K562 (cell line): ENCODE measurements at regions not wholly inside any gene's neighbourhood (a gene's known extent, or its start where the extent isn't known, plus 50 kb on each side); places are given as distances from the start of the nearest gene placed in this dataset.

Experiments used
- ATAC-seq: fragments of 200-7000 bp; cut with Tn5 transposase; 3 replicates; pipeline ENCODE4 v1.9.1; 2020; ENCODE audit warnings: moderate library complexity
- BruUV-seq: library from RNA; stranded (reverse); fragments of 400-500 nt; replicated peaks from 2 replicates; lab custom pipeline; 2021; lab: Mats Ljungman, UMichigan
- CTCF ChIA-PET: fragments of 300-600 bp; formaldehyde crosslinking; extraction: SDS; loops from one replicate; lab custom pipeline; 2021; ENCODE audit warnings: low intra/inter-chr PET ratio; lab: Yijun Ruan, JAX
- POLR2A ChIA-PET: fragments of 300-600, 350-650 bp; sonication (Branson Sonifier 250); formaldehyde crosslinking; extraction: SDS; loops from one replicate; lab custom pipeline; 2021; ENCODE audit warnings: antibody characterized with exemption, inconsistent platforms; lab: Yijun Ruan, JAX
- DNase-seq, 4 experiments: peaks; one replicate each; pipeline versions ENCODE4 v3.0.0 to v3.0.0-alpha.2; 2011 to 2018; ENCODE audit warnings: low spot score in 3 of 4, mixed read lengths in 3 of 4; ENCODE audit errors: extremely low read depth in 1 of 4
- FAIRE-seq: peaks from 2 replicates; lab custom pipeline; 2011; peaks lifted over from hg19 to GRCh38; lab: Jason Lieb, UNC
- H2AFZ ChIP-seq: 2 replicates; pipeline ENCODE4 v1.6.0; 2011; ENCODE audit warnings: low read depth, low read length, control low read depth, inconsistent platforms
- H3K27ac ChIP-seq: fragments of 200-600 bp; 3 replicates; pipeline ENCODE4 v1.8.0; 2011; ENCODE audit warnings: low read depth, mild to moderate bottlenecking, control low read depth, inconsistent platforms, low read length, moderate library complexity, mixed read lengths; ENCODE audit errors: extremely low read depth
- H3K27me3 ChIP-seq, 2 experiments: fragments of 300-600 bp in 1 of 2; 2 replicates in 1 of 2; 3 replicates in 1 of 2; pipeline versions ENCODE4 v1.6.0 to v1.8.0; 2011; ENCODE audit warnings: inconsistent platforms in 2 of 2, low read length in 2 of 2, mild to moderate bottlenecking in 1 of 2, mixed read lengths in 1 of 2, moderate library complexity in 1 of 2; ENCODE audit not compliant: control insufficient read depth in 2 of 2, insufficient read depth in 2 of 2
- H3K36me3 ChIP-seq: fragments of 300-600 bp; 3 replicates; pipeline ENCODE4 v1.8.0; 2011; ENCODE audit warnings: mild to moderate bottlenecking, low read length, inconsistent platforms; ENCODE audit not compliant: control insufficient read depth, insufficient read depth
- H3K4me1 ChIP-seq, 2 experiments: fragments of 200-600 bp in 1 of 2; replicated peaks in 1 of 2; 2 replicates in 1 of 2; 3 replicates in 1 of 2; pipeline versions ENCODE4 v1.5.1 to v1.8.0; 2011; ENCODE audit warnings: inconsistent platforms in 2 of 2, low read length in 2 of 2, mild to moderate bottlenecking in 1 of 2, mixed read lengths in 1 of 2, moderate library complexity in 1 of 2; ENCODE audit not compliant: control insufficient read depth in 2 of 2, insufficient read depth in 2 of 2
- H3K4me2 ChIP-seq: 2 replicates; pipeline ENCODE4 v1.6.1; 2011; ENCODE audit warnings: low read length, control low read depth, inconsistent platforms, mixed read lengths; ENCODE audit not compliant: insufficient read depth
- H3K4me3 ChIP-seq: fragments of 200-600 bp; sonication (generic), shearing (Covaris generic); 2 replicates; pipeline ENCODE4 v1.5.1; 2016; ENCODE audit warnings: control low read depth, inconsistent platforms
- H3K79me2 ChIP-seq: fragments of 200-600 bp; 3 replicates; pipeline ENCODE4 v1.8.0; 2011; ENCODE audit warnings: low read length, inconsistent platforms; ENCODE audit not compliant: control insufficient read depth, insufficient read depth
- H3K9ac ChIP-seq, 2 experiments: 2 replicates each; pipeline versions ENCODE4 v1.6.0 to v1.6.1; 2011; ENCODE audit warnings: low read depth in 2 of 2, low read length in 2 of 2, control low read depth in 1 of 2, inconsistent platforms in 1 of 2, mild to moderate bottlenecking in 1 of 2, mixed read lengths in 1 of 2; ENCODE audit not compliant: insufficient read depth in 1 of 2
- H3K9me1 ChIP-seq: one replicate; pipeline ENCODE4 v1.6.0; 2011; ENCODE audit warnings: inconsistent platforms, mild to moderate bottlenecking, low read length, moderate library complexity; ENCODE audit not compliant: control insufficient read depth, insufficient read depth
- H3K9me3 ChIP-seq: replicated peaks from 2 replicates; pipeline ENCODE4 v1.5.1; 2011; ENCODE audit warnings: low read depth, low read length, inconsistent platforms; ENCODE audit not compliant: control insufficient read depth, insufficient read depth
- H4K20me1 ChIP-seq: replicated peaks from 2 replicates; pipeline ENCODE4 v1.6.1; 2011; ENCODE audit warnings: low read length, inconsistent platforms, mixed read lengths; ENCODE audit not compliant: control insufficient read depth, insufficient read depth
- RBM25 ChIP-seq: fragments of 200-400 bp; formaldehyde crosslinking; IDR thresholded peaks from 2 replicates; pipeline ENCODE4 v1.6.1; 2018; ENCODE audit warnings: low read length, low read depth, moderate library complexity; ENCODE audit not compliant: severe bottlenecking
- WGBS: fragments of 100-300 bp; shearing (Covaris generic); methylation state at CpG from one replicate; pipeline ENCODE4 v1.1.6; 2016; ENCODE audit warnings: low coverage, mixed read lengths; ENCODE audit not compliant: insufficient coverage; ENCODE audit errors: missing lambda C conversion rate; 5-methylcytosine and 5-hydroxymethylcytosine counted together
- in situ Hi-C: fragments of 300-500 bp; cut with MboI; formaldehyde crosslinking; loops from 4 replicates; pipeline ENCODE4 v1.15.0; 2018; ENCODE audit warnings: inconsistent platforms, mixed read lengths
- intact Hi-C: fragments of 100-400 bp; cut with micrococcal nuclease; formaldehyde crosslinking; loops from 2 replicates; pipeline ENCODE4 v1.14.2; 2022
- TF ChIP-seq, protein P1 (sequence below), 2 experiments: fragments of 450-650 bp in 1 of 2; IDR thresholded peaks; 2 replicates each; pipeline ENCODE4 v1.6.1; 2011 to 2017; ENCODE audit warnings: low read depth in 2 of 2, antibody characterized with exemption in 1 of 2, borderline replicate concordance in 1 of 2, low read length in 1 of 2, mild to moderate bottlenecking in 1 of 2, mixed read lengths in 1 of 2; ENCODE audit not compliant: control insufficient read depth in 1 of 2
- TF ChIP-seq, protein P2 (sequence below), 2 experiments: fragments of 450-650 bp; conservative IDR thresholded peaks; 2 replicates each; pipeline ENCODE4 v1.6.1; 2017; ENCODE audit warnings: mild to moderate bottlenecking in 2 of 2, moderate library complexity in 2 of 2

DNA sequence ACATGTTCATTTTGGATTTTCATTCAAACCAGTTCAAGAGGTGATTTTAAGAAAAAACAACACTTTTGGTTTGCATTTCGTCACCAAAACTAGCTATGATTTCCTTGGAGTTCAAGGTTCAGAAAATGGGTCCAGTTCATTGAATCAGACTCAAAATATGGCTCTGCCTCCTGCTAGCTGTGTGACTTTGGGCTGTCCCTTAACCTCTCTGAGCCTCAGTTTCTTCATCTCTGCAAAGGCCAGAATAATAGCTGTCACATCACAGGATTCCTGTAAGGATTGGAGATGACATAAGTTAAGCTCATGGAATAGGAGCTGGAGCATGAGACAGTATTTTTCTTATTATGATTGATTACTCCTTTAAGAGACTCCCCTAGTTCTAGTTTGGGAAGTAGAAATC is 147.8 kb upstream of the SMIM23 start:
- H2AFZ ChIP-seq = no peak overlapping the region

DNA sequence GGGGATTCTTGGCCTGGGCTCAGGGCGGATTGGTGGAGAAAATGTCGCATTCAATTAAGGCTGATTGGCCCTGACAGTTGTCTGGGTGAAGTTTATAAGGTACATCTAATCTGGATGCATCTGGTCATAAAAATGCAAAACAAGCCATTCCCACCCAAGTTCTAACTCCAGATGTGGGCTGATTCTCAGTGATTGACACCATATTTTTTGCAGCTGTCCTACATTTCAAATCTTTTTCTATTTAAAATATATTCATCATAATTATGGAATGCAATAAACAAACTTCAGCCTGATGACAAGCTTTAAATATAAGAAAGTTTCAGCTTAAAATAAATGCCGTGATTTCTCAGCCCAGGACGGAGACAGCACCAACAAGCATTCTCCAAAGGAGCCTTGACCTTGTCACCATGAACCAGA is 146.4 kb upstream of the SMIM23 start:
- no peak overlapping the region for H2AFZ ChIP-seq
- no peaks in the 10 kb centered on the region; a peak in 1 of 5 replicates for H3K4me1 ChIP-seq
- H3K79me2 ChIP-seq = no peaks in the 10 kb centered on the region
- no peaks in the 10 kb centered on the region for H3K9me1 ChIP-seq
- H3K4me2 ChIP-seq = no peak overlapping the region
- DNase-seq (no peak), FAIRE-seq (no peak), ATAC-seq (no peak)
- H3K4me3 ChIP-seq = no peak overlapping the region
- no peaks in the 10 kb centered on the region for H3K9me3 ChIP-seq
- ChIA-PET POLR2A (interaction anchor here (1.4 kb wide), 1 partner anchor 77 kb away, joined by 4 read pairs; no protein-coding TSS in a partner anchor), CTCF (no interaction called here)
- intact Hi-C loops = loop anchor here (10.0 kb wide), 1 partner anchor 406 kb away; no protein-coding TSS in a partner anchor
- no TSS peak for BruUV-seq
- H3K27me3 ChIP-seq = peaks cover 9 to 27% of the 10 kb centered on the region in 2 experiments
- no peaks in the 10 kb centered on the region for H4K20me1 ChIP-seq
- 0% methylated on average over 4 of the region's 4 CpGs for WGBS
- in situ Hi-C loops = no loop called here
- no peaks in the 10 kb centered on the region for H3K36me3 ChIP-seq
- H3K9ac ChIP-seq = no peak overlapping the region
- H3K27ac ChIP-seq = no peak overlapping the region
- TF ChIP-seq, protein P1, sequence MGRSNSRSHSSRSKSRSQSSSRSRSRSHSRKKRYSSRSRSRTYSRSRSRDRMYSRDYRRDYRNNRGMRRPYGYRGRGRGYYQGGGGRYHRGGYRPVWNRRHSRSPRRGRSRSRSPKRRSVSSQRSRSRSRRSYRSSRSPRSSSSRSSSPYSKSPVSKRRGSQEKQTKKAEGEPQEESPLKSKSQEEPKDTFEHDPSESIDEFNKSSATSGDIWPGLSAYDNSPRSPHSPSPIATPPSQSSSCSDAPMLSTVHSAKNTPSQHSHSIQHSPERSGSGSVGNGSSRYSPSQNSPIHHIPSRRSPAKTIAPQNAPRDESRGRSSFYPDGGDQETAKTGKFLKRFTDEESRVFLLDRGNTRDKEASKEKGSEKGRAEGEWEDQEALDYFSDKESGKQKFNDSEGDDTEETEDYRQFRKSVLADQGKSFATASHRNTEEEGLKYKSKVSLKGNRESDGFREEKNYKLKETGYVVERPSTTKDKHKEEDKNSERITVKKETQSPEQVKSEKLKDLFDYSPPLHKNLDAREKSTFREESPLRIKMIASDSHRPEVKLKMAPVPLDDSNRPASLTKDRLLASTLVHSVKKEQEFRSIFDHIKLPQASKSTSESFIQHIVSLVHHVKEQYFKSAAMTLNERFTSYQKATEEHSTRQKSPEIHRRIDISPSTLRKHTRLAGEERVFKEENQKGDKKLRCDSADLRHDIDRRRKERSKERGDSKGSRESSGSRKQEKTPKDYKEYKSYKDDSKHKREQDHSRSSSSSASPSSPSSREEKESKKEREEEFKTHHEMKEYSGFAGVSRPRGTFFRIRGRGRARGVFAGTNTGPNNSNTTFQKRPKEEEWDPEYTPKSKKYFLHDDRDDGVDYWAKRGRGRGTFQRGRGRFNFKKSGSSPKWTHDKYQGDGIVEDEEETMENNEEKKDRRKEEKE (IDR thresholded peaks at IDR 0.05; ENCODE audit: borderline replicate concordance in 1 of 2, control insufficient read depth in 1 of 2, low read depth in 2 of 2, low read length in 1 of 2) = no peak
- TF ChIP-seq, protein P2, sequence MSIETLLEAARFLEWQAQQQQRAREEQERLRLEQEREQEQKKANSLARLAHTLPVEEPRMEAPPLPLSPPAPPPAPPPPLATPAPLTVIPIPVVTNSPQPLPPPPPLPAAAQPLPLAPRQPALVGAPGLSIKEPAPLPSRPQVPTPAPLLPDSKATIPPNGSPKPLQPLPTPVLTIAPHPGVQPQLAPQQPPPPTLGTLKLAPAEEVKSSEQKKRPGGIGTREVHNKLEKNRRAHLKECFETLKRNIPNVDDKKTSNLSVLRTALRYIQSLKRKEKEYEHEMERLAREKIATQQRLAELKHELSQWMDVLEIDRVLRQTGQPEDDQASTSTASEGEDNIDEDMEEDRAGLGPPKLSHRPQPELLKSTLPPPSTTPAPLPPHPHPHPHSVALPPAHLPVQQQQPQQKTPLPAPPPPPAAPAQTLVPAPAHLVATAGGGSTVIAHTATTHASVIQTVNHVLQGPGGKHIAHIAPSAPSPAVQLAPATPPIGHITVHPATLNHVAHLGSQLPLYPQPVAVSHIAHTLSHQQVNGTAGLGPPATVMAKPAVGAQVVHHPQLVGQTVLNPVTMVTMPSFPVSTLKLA (conservative IDR thresholded peaks at IDR 0.05) = no peak

More for the DNA sequence above, 147.8 kb upstream of the SMIM23 start:
- no peaks in the 10 kb centered on the region for H3K79me2 ChIP-seq
- BruUV-seq = no TSS peak
- FAIRE-seq = no peak
- no peak overlapping the region for H3K9ac ChIP-seq
- H3K36me3 ChIP-seq = no peaks in the 10 kb centered on the region
- intact Hi-C loops (loop anchor here (10.0 kb wide), 1 partner anchor 407 kb away; no protein-coding TSS in a partner anchor), in situ Hi-C loops (no loop called here)
- no peak overlapping the region for H3K4me3 ChIP-seq
- H3K9me3 ChIP-seq = no peaks in the 10 kb centered on the region
- H3K9me1 ChIP-seq = no peaks in the 10 kb centered on the region
- no peak overlapping the region for H3K27ac ChIP-seq
- CTCF ChIA-PET = no interaction called here
- no peaks in the 10 kb centered on the region; a peak in 1 of 5 replicates for H3K4me1 ChIP-seq
- no peak overlapping the region for H3K4me2 ChIP-seq
- TF ChIP-seq, protein P2 (conservative IDR thresholded peaks at IDR 0.05) = no peak
- TF ChIP-seq RBM25 = peak; percentile 85
- TF ChIP-seq, all 486 proteins: peak for 1
- no peak for ATAC-seq
- peaks cover 9 to 24% of the 10 kb centered on the region in 2 experiments for H3K27me3 ChIP-seq
- H4K20me1 ChIP-seq = no peaks in the 10 kb centered on the region
- WGBS = 0% methylated on average over 1 of the region's 1 CpG
- no peak for DNase-seq
- POLR2A ChIA-PET = interaction anchor here (0.6 to 1.3 kb wide), 3 partner anchors 10 to 150 kb away, joined by 3 read pairs; no protein-coding TSS in a partner anchor
